ENCODE measurements at regions not wholly inside any gene's neighbourhood (a gene's known extent, or its start where the extent isn't known, plus 50 kb on each side); places are given as distances from the start of the nearest gene placed in this dataset.
"Not testable (repeated sequence)": the region's sequence is repeated elsewhere in the genome, so short reads cannot be mapped to it uniquely, and the experiment has no call there.

GRCh38 chr1:8120693-8121260, 94.7 kb upstream of the ERRFI1 start:
- no peaks in the 10 kb centered on the region for H3K36me3 Mint-ChIP-seq (ENCODE audit: low read depth)
- H3K4me3 Mint-ChIP-seq (ENCODE audit: low read depth), result peak overlapping the region; percentile 30
- H3K27ac Mint-ChIP-seq, result peak overlapping the region; percentile 49
- peaks cover 19% of the 10 kb centered on the region for H3K4me1 Mint-ChIP-seq (ENCODE audit: low read depth)
- peaks cover 10% of the 10 kb centered on the region for H3K9me3 Mint-ChIP-seq
- no peak for DNase-seq (ENCODE audit: low spot score)
- intact Hi-C loops (cut with micrococcal nuclease), result loop anchor here (2.0 kb wide), 1 partner anchor 24 kb away; no protein-coding TSS in a partner anchor
- no peaks in the 10 kb centered on the region for H3K27me3 Mint-ChIP-seq (ENCODE audit: low read depth)

- H3K36me3 Mint-ChIP-seq (ENCODE audit: low read depth); intact Hi-C loops (cut with micrococcal nuclease); H3K27ac Mint-ChIP-seq; H3K4me3 Mint-ChIP-seq (ENCODE audit: low read depth); H3K9me3 Mint-ChIP-seq; H3K27me3 Mint-ChIP-seq (ENCODE audit: low read depth); DNase-seq (ENCODE audit: low spot score): not testable (repeated sequence)
- peaks cover 23% of the 10 kb centered on the region for H3K4me1 Mint-ChIP-seq (ENCODE audit: low read depth)
Observed at GRCh38 chr1:8118736-8119135, 92.6 kb upstream of the ERRFI1 start.

DNA sequence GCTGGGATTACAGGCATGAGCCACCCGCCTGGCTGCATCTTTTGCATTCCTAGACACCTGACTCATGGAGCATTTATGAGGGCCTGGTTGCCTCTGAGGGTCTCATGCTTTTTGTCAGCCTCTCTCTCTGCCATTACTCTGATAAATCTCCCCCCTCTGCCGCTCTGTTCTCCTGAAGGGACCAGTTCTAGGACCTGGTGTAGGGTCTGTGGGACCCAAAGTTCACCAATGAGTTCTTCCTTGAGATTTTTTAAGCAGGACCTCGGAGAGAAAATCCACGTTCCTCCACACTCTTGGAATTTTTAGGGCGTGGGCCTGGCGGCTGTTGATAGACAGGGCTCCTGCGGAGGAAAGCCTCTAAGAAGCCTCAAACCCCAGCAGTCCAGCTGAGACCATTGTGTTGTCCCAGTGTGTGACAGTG, 91.9 kb upstream of the ERRFI1 start:
- DNase-seq (ENCODE audit: low spot score), result no peak
- Mint-ChIP-seq H3K4me1 (ENCODE audit: low read depth) (peaks cover 24% of the 10 kb centered on the region), H3K36me3 (ENCODE audit: low read depth) (no peaks in the 10 kb centered on the region), H3K27me3 (ENCODE audit: low read depth) (no peaks in the 10 kb centered on the region), H3K4me3 (ENCODE audit: low read depth) (no peak overlapping the region), H3K9me3 (no peaks in the 10 kb centered on the region), H3K27ac (no peak overlapping the region)
- intact Hi-C loops (cut with micrococcal nuclease), result no loop called here

DNA sequence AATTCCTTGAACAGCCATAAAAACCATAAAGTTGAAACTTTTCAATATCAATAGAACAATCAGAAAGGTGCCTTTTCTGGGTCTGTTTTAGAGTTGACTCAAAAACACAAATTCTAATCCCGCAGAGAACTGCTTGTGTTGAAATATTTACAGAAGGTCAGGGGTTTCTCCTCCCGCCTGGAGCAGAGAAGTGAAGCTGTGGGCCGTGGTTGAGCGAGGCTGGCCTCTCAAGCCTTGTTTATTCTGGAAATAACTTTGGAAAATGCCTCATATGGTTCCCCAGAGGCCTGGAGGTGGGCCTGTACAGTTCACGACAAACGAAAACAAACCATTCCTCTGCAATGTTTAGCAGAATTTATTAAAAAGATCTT, 90.8 kb upstream of the ERRFI1 start:
- Mint-ChIP-seq H3K4me1 (ENCODE audit: low read depth) (peaks cover 20% of the 10 kb centered on the region), H3K36me3 (ENCODE audit: low read depth) (no peaks in the 10 kb centered on the region), H3K27ac (no peak overlapping the region), H3K4me3 (ENCODE audit: low read depth) (no peak overlapping the region), H3K27me3 (ENCODE audit: low read depth) (no peaks in the 10 kb centered on the region), H3K9me3 (no peaks in the 10 kb centered on the region)
- no peak for DNase-seq (ENCODE audit: low spot score)
- intact Hi-C loops (cut with micrococcal nuclease), result no loop called here

DNA sequence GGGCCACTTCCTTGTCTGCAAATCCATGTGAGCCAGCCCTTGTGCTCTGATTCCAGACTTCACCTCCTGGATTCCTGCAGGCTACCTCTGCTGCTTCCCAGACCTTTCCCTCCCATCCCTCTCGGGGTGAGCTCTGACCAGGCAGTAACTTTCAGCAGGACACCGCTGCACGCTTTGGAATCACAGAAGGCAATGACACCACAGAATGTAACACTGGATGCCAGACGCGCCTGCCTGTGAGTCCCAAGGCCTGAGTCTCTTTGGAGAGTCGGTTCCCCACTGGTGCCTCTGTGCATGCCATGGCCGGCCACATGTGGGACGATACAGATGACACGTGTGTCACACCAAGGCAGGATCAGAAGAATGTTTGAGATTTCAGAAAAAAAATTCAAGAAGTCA, 89.7 kb upstream of the ERRFI1 start:
- intact Hi-C loops (cut with micrococcal nuclease), result no loop called here
- H3K27me3 Mint-ChIP-seq (ENCODE audit: low read depth), result no peaks in the 10 kb centered on the region
- H3K27ac Mint-ChIP-seq, result no peak overlapping the region
- H3K9me3 Mint-ChIP-seq, result no peaks in the 10 kb centered on the region
- H3K4me3 Mint-ChIP-seq (ENCODE audit: low read depth), result no peak overlapping the region
- DNase-seq (ENCODE audit: low spot score), result no peak
- H3K36me3 Mint-ChIP-seq (ENCODE audit: low read depth), result no peaks in the 10 kb centered on the region
- peaks cover 10% of the 10 kb centered on the region for H3K4me1 Mint-ChIP-seq (ENCODE audit: low read depth)

DNA sequence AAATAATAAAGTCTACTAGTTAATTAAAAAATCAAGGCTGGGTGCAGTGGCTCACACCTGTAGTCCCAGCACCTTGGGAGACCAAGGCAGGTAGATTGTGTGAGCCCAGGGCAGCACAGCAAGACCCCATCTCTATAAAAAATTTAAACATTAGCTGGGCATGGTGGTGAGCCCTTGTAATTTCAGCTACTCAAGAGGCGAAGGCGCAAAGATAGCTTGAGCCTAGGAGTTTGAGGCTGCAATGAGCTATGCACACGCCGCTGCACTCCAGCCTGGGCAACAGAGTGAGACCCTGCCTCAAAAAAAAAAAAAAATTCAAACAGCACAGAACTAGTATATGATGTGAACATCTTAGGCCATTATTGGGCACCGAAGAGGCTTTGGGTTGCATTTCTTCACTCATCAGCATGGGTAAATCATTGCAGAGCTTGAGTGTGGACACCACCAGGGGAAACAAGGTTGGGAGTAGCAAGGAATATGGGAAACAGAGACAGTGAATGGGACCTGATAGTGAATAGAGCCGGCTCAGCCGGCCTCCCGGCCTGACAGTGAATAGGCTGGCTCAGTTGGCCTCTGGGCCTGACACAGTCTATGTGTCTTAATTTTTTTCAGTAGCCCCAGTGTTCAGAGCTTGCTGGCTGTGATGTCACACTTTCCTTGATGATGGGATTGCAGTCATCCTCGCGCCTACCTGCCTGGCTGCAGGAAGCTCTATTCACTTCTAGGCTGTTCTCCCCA, 89.1 kb upstream of the ERRFI1 start:
- Mint-ChIP-seq H3K4me3 (ENCODE audit: low read depth) (no peak overlapping the region), H3K9me3 (no peaks in the 10 kb centered on the region), H3K36me3 (ENCODE audit: low read depth) (no peaks in the 10 kb centered on the region), H3K4me1 (ENCODE audit: low read depth) (peaks cover 7% of the 10 kb centered on the region), H3K27ac (no peak overlapping the region), H3K27me3 (ENCODE audit: low read depth) (peaks cover 3% of the 10 kb centered on the region)
- DNase-seq (ENCODE audit: low spot score), result no peak
- intact Hi-C loops (cut with micrococcal nuclease), result no loop called here

- no peaks in the 10 kb centered on the region for H3K36me3 Mint-ChIP-seq (ENCODE audit: low read depth)
- DNase-seq (ENCODE audit: low spot score), result no peak
- intact Hi-C loops (cut with micrococcal nuclease), result no loop called here
- H3K4me1 Mint-ChIP-seq (ENCODE audit: low read depth), result peaks cover 7% of the 10 kb centered on the region
- no peak overlapping the region for H3K4me3 Mint-ChIP-seq (ENCODE audit: low read depth)
- H3K27ac Mint-ChIP-seq, result no peak overlapping the region
- H3K27me3 Mint-ChIP-seq (ENCODE audit: low read depth), result peaks cover 3% of the 10 kb centered on the region
- H3K9me3 Mint-ChIP-seq, result no peaks in the 10 kb centered on the region
Observed at GRCh38 chr1:8113262-8114220, 87.4 kb upstream of the ERRFI1 start.

DNA sequence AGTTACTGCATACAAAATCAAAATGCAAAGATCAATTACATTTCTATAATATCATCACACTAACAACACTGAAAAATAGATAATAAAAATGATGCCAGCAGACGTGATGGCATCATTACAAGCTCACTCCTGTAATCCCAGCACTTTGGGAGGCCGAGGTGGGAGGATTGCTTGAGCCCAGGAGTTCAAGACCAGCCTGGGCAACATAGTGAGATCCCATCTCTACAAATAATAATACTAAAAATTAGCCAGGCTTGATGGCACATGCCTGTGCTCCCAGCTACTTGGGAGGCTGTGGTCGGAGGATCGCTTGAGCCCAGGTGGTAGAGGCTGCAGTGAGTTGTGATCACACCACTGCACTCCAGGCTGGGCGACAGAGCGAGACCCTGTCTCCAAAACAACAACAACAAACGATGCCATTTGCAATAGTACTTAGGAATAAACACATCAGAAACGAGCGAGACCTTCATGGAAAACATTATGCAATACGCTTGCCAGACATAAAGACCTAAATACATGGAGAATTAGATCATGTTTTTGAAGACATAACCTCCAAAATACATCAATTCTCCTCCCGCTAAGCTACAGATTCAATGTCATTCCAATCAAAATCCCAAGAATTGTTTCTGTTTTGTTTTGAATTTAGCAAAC, 86.6 kb upstream of the ERRFI1 start:
- Mint-ChIP-seq H3K4me3 (ENCODE audit: low read depth) (no peak overlapping the region), H3K27me3 (ENCODE audit: low read depth) (peaks cover 3% of the 10 kb centered on the region), H3K27ac (no peak overlapping the region), H3K4me1 (ENCODE audit: low read depth) (peaks cover 7% of the 10 kb centered on the region), H3K36me3 (ENCODE audit: low read depth) (no peaks in the 10 kb centered on the region), H3K9me3 (no peaks in the 10 kb centered on the region)
- intact Hi-C loops (cut with micrococcal nuclease), result no loop called here
- DNase-seq (ENCODE audit: low spot score), result no peak

DNA sequence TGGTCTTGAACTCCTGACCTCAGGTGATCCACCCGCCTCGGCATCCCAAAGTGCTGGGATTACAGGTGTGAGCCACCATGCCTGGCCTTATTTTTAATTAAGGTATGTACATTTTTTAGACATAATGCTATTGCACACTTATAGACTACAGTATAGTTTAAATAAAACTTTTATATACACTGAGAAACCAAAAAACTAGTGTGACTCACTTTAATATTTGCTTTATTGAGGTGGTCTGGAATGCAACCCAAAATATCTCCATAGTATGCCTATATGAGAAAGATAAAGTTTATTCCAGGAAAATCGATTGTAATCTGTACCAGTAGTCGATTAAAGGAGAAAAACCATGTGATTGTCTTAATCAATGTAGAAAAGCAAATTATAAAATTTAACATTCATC, 85.5 kb upstream of the ERRFI1 start:
- intact Hi-C loops (cut with micrococcal nuclease), result no loop called here
- DNase-seq (ENCODE audit: low spot score), result no peak
- no peaks in the 10 kb centered on the region for H3K9me3 Mint-ChIP-seq
- H3K36me3 Mint-ChIP-seq (ENCODE audit: low read depth), result no peaks in the 10 kb centered on the region
- H3K27me3 Mint-ChIP-seq (ENCODE audit: low read depth), result peaks cover 3% of the 10 kb centered on the region
- H3K4me1 Mint-ChIP-seq (ENCODE audit: low read depth), result peaks cover 7% of the 10 kb centered on the region
- no peak overlapping the region for H3K27ac Mint-ChIP-seq
- H3K4me3 Mint-ChIP-seq (ENCODE audit: low read depth), result no peak overlapping the region

DNA sequence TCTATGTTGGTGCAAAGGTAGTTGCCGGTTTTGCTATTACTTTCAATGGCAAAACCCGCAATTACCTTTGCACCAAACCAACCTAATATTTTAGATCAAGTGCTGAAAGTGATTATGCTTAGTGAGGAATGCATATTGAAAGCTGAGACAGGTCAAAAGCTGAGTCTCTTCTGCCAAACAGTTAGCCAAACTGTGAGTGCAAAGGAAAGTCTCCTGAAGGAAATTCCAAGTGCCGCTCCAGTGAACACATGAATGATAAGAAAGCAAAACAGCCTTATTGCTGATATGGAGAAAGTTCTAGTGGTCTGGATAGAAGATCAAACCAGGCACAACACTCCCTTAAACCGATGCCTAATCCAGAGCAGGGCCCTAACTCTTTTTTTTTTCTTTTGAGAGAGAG, 83.1 kb upstream of the ERRFI1 start:
- Mint-ChIP-seq H3K4me1 (ENCODE audit: low read depth) (peaks cover 7% of the 10 kb centered on the region), H3K9me3 (no peaks in the 10 kb centered on the region), H3K36me3 (ENCODE audit: low read depth) (no peaks in the 10 kb centered on the region), H3K27me3 (ENCODE audit: low read depth) (peaks cover 3% of the 10 kb centered on the region), H3K27ac (no peak overlapping the region), H3K4me3 (ENCODE audit: low read depth) (no peak overlapping the region)
- no peak for DNase-seq (ENCODE audit: low spot score)
- intact Hi-C loops (cut with micrococcal nuclease), result no loop called here

DNA sequence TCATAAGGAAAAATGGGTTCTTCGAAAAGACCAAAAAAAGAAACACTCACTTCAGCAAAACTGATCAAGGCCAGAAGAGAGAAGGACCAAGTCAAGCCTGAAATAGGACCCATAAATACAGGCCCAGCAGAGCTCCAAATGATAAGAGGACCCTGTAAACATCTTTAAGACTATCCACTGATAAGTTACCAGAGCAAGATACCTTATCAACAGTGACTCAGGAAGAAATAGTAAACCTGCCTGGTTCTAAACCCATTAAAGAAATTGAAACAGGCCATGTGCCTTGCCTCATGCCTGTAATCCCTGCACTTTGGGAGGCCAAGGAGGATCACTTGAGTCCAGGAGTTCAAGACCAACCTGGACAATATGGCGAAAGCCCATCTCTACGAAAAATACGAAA, 81.8 kb upstream of the ERRFI1 start:
- Mint-ChIP-seq H3K9me3 (no peaks in the 10 kb centered on the region), H3K36me3 (ENCODE audit: low read depth) (no peaks in the 10 kb centered on the region), H3K4me3 (ENCODE audit: low read depth) (no peak overlapping the region), H3K4me1 (ENCODE audit: low read depth) (peaks cover 2% of the 10 kb centered on the region), H3K27me3 (ENCODE audit: low read depth) (peaks cover 3% of the 10 kb centered on the region), H3K27ac (no peak overlapping the region)
- intact Hi-C loops (cut with micrococcal nuclease), result no loop called here
- DNase-seq (ENCODE audit: low spot score), result no peak

GRCh38 chr1:8104278-8105236, 78.4 kb upstream of the ERRFI1 start:
- DNase-seq (ENCODE audit: low spot score), result no peak
- intact Hi-C loops (cut with micrococcal nuclease), result no loop called here
- no peaks in the 10 kb centered on the region for H3K9me3 Mint-ChIP-seq
- H3K27me3 Mint-ChIP-seq (ENCODE audit: low read depth), result no peaks in the 10 kb centered on the region
- no peak overlapping the region for H3K27ac Mint-ChIP-seq
- H3K36me3 Mint-ChIP-seq (ENCODE audit: low read depth), result no peaks in the 10 kb centered on the region
- no peaks in the 10 kb centered on the region for H3K4me1 Mint-ChIP-seq (ENCODE audit: low read depth)
- no peak overlapping the region for H3K4me3 Mint-ChIP-seq (ENCODE audit: low read depth)
